MCF 10A (cell line): ENCODE measurements at regions not wholly inside any gene's neighbourhood (a gene's known extent, or its start where the extent isn't known, plus 50 kb on each side); places are given as distances from the start of the nearest gene placed in this dataset.

ENCODE experiments used
- BruUV-seq: library from RNA; stranded (reverse); fragments of 400-500 nt; replicated peaks from 2 replicates; lab custom pipeline; 2021; lab: Mats Ljungman, UMichigan
- CTCF ChIA-PET: fragments of 300-600 bp; sonication (Branson Sonifier 250); formaldehyde crosslinking; extraction: SDS; loops from one replicate; lab custom pipeline; 2021; ENCODE audit warnings: antibody characterized with exemption, inconsistent platforms; lab: Yijun Ruan, JAX
- POLR2A ChIA-PET: fragments of 300-600, 350-650 bp; sonication (Branson Sonifier 250); formaldehyde crosslinking; extraction: SDS; loops from one replicate; lab custom pipeline; 2020; ENCODE audit warnings: antibody characterized with exemption, inconsistent platforms; lab: Yijun Ruan, JAX
- DNase-seq: peaks from one replicate; pipeline ENCODE4 v3.0.0-alpha.2; 2018; ENCODE audit not compliant: unreplicated experiment
- H3K27ac Mint-ChIP-seq: one replicate; pipeline ENCODE4 v1.8.0; 2022; ENCODE audit warnings: mild to moderate bottlenecking, low read depth, mixed read lengths; ENCODE audit not compliant: unreplicated experiment
- H3K27me3 Mint-ChIP-seq: one replicate; pipeline ENCODE4 v1.8.0; 2022; ENCODE audit warnings: mixed read lengths; ENCODE audit not compliant: insufficient read depth, unreplicated experiment
- H3K36me3 Mint-ChIP-seq: one replicate; pipeline ENCODE4 v1.8.0; 2022; ENCODE audit warnings: mild to moderate bottlenecking, moderate library complexity, mixed read lengths; ENCODE audit not compliant: insufficient read depth, unreplicated experiment
- H3K4me1 Mint-ChIP-seq: one replicate; pipeline ENCODE4 v1.8.0; 2022; ENCODE audit warnings: mixed read lengths; ENCODE audit not compliant: insufficient read depth, unreplicated experiment
- H3K4me3 Mint-ChIP-seq: one replicate; pipeline ENCODE4 v1.8.0; 2022; ENCODE audit warnings: mild to moderate bottlenecking, moderate library complexity, mixed read lengths; ENCODE audit not compliant: unreplicated experiment
- H3K9me3 Mint-ChIP-seq: one replicate; pipeline ENCODE4 v1.8.0; 2022; ENCODE audit warnings: mixed read lengths; ENCODE audit not compliant: unreplicated experiment
- CTCF ChIP-seq: fragments of 200-600 bp; IDR thresholded peaks from one replicate; pipeline ENCODE4 v1.8.0; 2022; ENCODE audit warnings: antibody characterized with exemption, mild to moderate bottlenecking; ENCODE audit not compliant: unreplicated experiment
- intact Hi-C: fragments of 100-400 bp; cut with micrococcal nuclease; formaldehyde crosslinking; loops from 2 replicates; pipeline ENCODE4 v1.14.1; 2022

DNA sequence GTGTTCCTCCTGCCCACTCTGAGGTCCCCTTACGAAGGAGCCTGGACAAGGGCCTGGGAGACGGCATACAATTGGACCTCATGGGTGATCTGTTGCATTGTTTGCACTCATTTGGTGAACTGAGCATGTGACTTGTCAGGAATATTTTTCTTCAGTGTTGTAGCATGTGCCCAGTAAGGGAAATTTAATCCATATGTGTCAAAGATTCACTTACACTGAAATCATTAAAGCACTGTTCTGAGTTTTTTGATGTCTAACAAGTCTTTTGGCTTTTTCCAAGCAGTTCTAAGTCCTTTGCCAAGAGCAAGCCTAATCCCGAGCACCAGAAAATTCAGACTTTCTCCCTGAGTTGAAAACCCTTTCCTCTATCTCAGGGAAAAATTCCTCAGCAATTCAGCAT lies 61.6 kb upstream of the RPS23 start:
- H3K27ac Mint-ChIP-seq: no peak overlapping the region
- ChIA-PET POLR2A (no interaction called here), CTCF (interaction anchor here (4.3 kb wide), 1 partner anchor 12 kb away, joined by 21 read pairs; no protein-coding TSS in a partner anchor)
- no peak overlapping the region for H3K4me3 Mint-ChIP-seq
- no TSS peak for BruUV-seq
- DNase-seq: no peak
- H3K4me1 Mint-ChIP-seq: no peaks in the 10 kb centered on the region
- no peak for TF ChIP-seq CTCF
- H3K36me3 Mint-ChIP-seq: peaks cover 6% of the 10 kb centered on the region
- no peaks in the 10 kb centered on the region for H3K27me3 Mint-ChIP-seq
- intact Hi-C loops: no loop called here
- no peaks in the 10 kb centered on the region for H3K9me3 Mint-ChIP-seq

DNA sequence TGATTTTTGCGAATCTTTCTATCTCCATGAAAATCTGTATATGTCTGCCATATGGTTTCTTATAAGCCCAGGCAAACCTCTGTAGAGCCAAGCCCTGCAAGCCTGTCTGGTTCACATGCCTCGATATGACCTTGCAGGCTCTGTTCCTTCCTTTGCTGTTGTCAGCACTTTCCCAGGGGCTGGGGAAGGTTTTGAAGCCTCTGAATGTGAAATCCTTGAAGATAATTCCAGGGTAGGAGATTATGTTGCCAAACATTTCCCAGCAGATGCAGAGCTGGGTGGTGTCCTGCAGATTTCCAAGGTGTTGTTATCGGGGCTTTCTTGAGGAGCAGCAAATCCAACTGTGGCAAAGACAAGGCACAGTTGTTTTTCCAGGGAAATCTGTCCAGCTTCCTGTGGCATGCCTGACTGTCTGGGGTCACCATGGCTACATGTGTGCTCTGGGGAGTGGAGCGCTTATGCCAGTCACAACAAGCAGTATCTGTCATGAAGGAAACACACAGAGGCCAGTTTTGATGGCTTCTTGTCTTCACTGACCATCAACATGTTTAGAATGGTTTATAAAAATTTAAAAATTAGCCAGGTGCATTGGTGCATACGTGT lies 60.7 kb upstream of the RPS23 start:
- ChIA-PET CTCF (interaction anchor here (4.3 kb wide), 1 partner anchor 13 kb away, joined by 21 read pairs; no protein-coding TSS in a partner anchor), POLR2A (no interaction called here)
- Mint-ChIP-seq H3K27ac (no peak overlapping the region), H3K36me3 (peaks cover 6% of the 10 kb centered on the region), H3K9me3 (no peaks in the 10 kb centered on the region), H3K4me1 (no peaks in the 10 kb centered on the region), H3K27me3 (no peaks in the 10 kb centered on the region), H3K4me3 (no peak overlapping the region)
- no peak for DNase-seq
- intact Hi-C loops: no loop called here
- no TSS peak for BruUV-seq
- no peak for TF ChIP-seq CTCF

- H3K27ac Mint-ChIP-seq: no peak overlapping the region
- no peak overlapping the region for H3K4me3 Mint-ChIP-seq
Measured at GRCh38 chr5:82336959-82337351, 58.8 kb upstream of the RPS23 start.

More at GRCh38 chr5:82336959-82337351, 58.8 kb upstream of the RPS23 start:
- H3K36me3 Mint-ChIP-seq: peaks cover 6% of the 10 kb centered on the region
- no peaks in the 10 kb centered on the region for H3K4me1 Mint-ChIP-seq
- ChIA-PET POLR2A (interaction anchor here (0.9 kb wide), 1 partner anchor 20 kb away, joined by 3 read pairs; no protein-coding TSS in a partner anchor), CTCF (interaction anchor here (0.6 to 4.3 kb wide), 3 partner anchors 15 to 596 kb away, joined by 3 to 21 read pairs (median 3); no protein-coding TSS in a partner anchor)
- no TSS peak for BruUV-seq
- no peak for TF ChIP-seq CTCF
- no peaks in the 10 kb centered on the region for H3K27me3 Mint-ChIP-seq
- intact Hi-C loops: no loop called here
- H3K9me3 Mint-ChIP-seq: no peaks in the 10 kb centered on the region
- no peak for DNase-seq
